DND-41 (cell line): ENCODE measurements at regions not wholly inside any gene's neighbourhood (a gene's known extent, or its start where the extent isn't known, plus 50 kb on each side); places are given as distances from the start of the nearest gene placed in this dataset.

ENCODE experiments used
- ATAC-seq: fragments of 200-7000 bp; cut with Tn5 transposase; 3 replicates; pipeline ENCODE4 v1.9.1; 2021; ENCODE audit warnings: low read depth; ENCODE audit not compliant: insufficient read depth
- DNase-seq: peaks from one replicate; pipeline ENCODE4 v3.0.0-alpha.2; 2020
- H2AFZ ChIP-seq: 2 replicates; pipeline ENCODE4 v1.6.0; 2012; ENCODE audit warnings: low read depth, low read length
- H3K27ac ChIP-seq: 2 replicates; pipeline ENCODE4 v1.5.1; 2012; ENCODE audit warnings: low read length, inconsistent platforms
- H3K27me3 ChIP-seq: fragments of 200-600 bp; sonication (generic); 2 replicates; pipeline ENCODE4 v1.6.0; 2012; ENCODE audit warnings: low read length, mild to moderate bottlenecking, inconsistent platforms; ENCODE audit not compliant: insufficient read depth, poor library complexity
- H3K36me3 ChIP-seq: 2 replicates; pipeline ENCODE4 v1.5.1; 2012; ENCODE audit warnings: low read length, inconsistent platforms; ENCODE audit not compliant: insufficient read depth
- H3K4me1 ChIP-seq: 2 replicates; pipeline ENCODE4 v1.5.1; 2012; ENCODE audit warnings: mild to moderate bottlenecking, low read length; ENCODE audit not compliant: insufficient read depth
- H3K4me2 ChIP-seq: 2 replicates; pipeline ENCODE4 v1.6.0; 2012; ENCODE audit warnings: mild to moderate bottlenecking, moderate library complexity, low read length, inconsistent platforms; ENCODE audit not compliant: insufficient read depth
- H3K4me3 ChIP-seq, 2 experiments: fragments of 200-600 bp in 1 of 2; shearing (Covaris generic) in 1 of 2; 2 replicates each; pipeline ENCODE4 v1.5.1; 2012 to 2016; ENCODE audit warnings: inconsistent platforms in 2 of 2, low read length in 2 of 2, mild to moderate bottlenecking in 2 of 2, low read depth in 1 of 2, moderate library complexity in 1 of 2
- H3K79me2 ChIP-seq: 2 replicates; pipeline ENCODE4 v1.6.0; 2012; ENCODE audit warnings: low read length, inconsistent platforms; ENCODE audit not compliant: insufficient read depth
- H3K9ac ChIP-seq: 2 replicates; pipeline ENCODE4 v1.6.0; 2012; ENCODE audit warnings: low read depth, mild to moderate bottlenecking, inconsistent platforms, low read length, moderate library complexity
- H3K9me3 ChIP-seq: 2 replicates; pipeline ENCODE4 v1.5.1; 2012; ENCODE audit warnings: low read length, moderate library complexity, mild to moderate bottlenecking, inconsistent platforms; ENCODE audit not compliant: insufficient read depth, severe bottlenecking
- H4K20me1 ChIP-seq: 2 replicates; pipeline ENCODE4 v1.6.0; 2012; ENCODE audit warnings: low read length; ENCODE audit not compliant: insufficient read depth
- CTCF ChIP-seq: IDR thresholded peaks from 2 replicates; pipeline ENCODE4 v1.5.1; 2012; ENCODE audit warnings: borderline replicate concordance, low read length, moderate library complexity, mild to moderate bottlenecking; ENCODE audit not compliant: poor library complexity, severe bottlenecking; ENCODE audit errors: extremely low read depth
- EZH2 ChIP-seq: IDR thresholded peaks from 3 replicates; pipeline ENCODE4 v1.6.1; 2012; ENCODE audit warnings: borderline replicate concordance, low read depth, mild to moderate bottlenecking, moderate library complexity, low read length, inconsistent platforms; ENCODE audit not compliant: severe bottlenecking

GRCh38 chr13:111460548-111461444, 140.4 kb downstream of the TEX29 start:
- TF ChIP-seq EZH2 = no peak
- peak; percentile 65 for TF ChIP-seq CTCF
- H4K20me1 ChIP-seq = peaks cover 7% of the 10 kb centered on the region
- no peak overlapping the region for H3K27ac ChIP-seq
- no peak overlapping the region for H2AFZ ChIP-seq
- no peaks in the 10 kb centered on the region for H3K4me1 ChIP-seq
- peaks cover 27% of the 10 kb centered on the region for H3K27me3 ChIP-seq
- H3K4me3 ChIP-seq = no peak overlapping the region
- no peaks in the 10 kb centered on the region for H3K9me3 ChIP-seq
- no peak overlapping the region for H3K4me2 ChIP-seq
- no peaks in the 10 kb centered on the region for H3K79me2 ChIP-seq
- ATAC-seq (peak; percentile 70), DNase-seq (peak; percentile 26)
- no peaks in the 10 kb centered on the region for H3K36me3 ChIP-seq
- H3K9ac ChIP-seq = no peak overlapping the region

- H3K27me3 ChIP-seq = peaks cover 27% of the 10 kb centered on the region
- no peaks in the 10 kb centered on the region for H3K79me2 ChIP-seq
- no peaks in the 10 kb centered on the region for H3K4me1 ChIP-seq
- H3K9me3 ChIP-seq = no peaks in the 10 kb centered on the region
- H3K4me3 ChIP-seq = no peak overlapping the region
- no peak overlapping the region for H3K27ac ChIP-seq
- H4K20me1 ChIP-seq = peaks cover 7% of the 10 kb centered on the region
- ATAC-seq (peak; percentile 35; the same call in 1 of the 3 replicates), DNase-seq (no peak)
- no peak overlapping the region for H3K4me2 ChIP-seq
- H2AFZ ChIP-seq = no peak overlapping the region
- TF ChIP-seq EZH2 (no peak), CTCF (peak; percentile 8)
- H3K36me3 ChIP-seq = no peaks in the 10 kb centered on the region
- no peak overlapping the region for H3K9ac ChIP-seq
These were observed 141.2 kb downstream of the TEX29 start for GRCh38 chr13:111461445-111462149.

GRCh38 chr13:111462221-111462764, 141.9 kb downstream of the TEX29 start:
- ATAC-seq (no peak), DNase-seq (no peak)
- Histone ChIP-seq H3K9ac (no peak overlapping the region), H3K36me3 (no peaks in the 10 kb centered on the region), H3K27me3 (peaks cover 27% of the 10 kb centered on the region), H3K4me2 (no peak overlapping the region), H3K9me3 (no peaks in the 10 kb centered on the region), H3K4me3 (no peak overlapping the region), H3K79me2 (no peaks in the 10 kb centered on the region), H3K27ac (no peak overlapping the region), H3K4me1 (no peaks in the 10 kb centered on the region), H2AFZ (no peak overlapping the region), H4K20me1 (peaks cover 7% of the 10 kb centered on the region)
- TF ChIP-seq EZH2 (no peak), CTCF (no peak)
